GM12864 (cell line): ENCODE measurements at regions not wholly inside any gene's neighbourhood (a gene's known extent, or its start where the extent isn't known, plus 50 kb on each side); places are given as distances from the start of the nearest gene placed in this dataset.

Source experiments
- DNase-seq: peaks from one replicate; pipeline ENCODE4 v3.0.0-alpha.2; 2011; ENCODE audit warnings: low read depth
- H3K4me3 ChIP-seq: 2 replicates; pipeline ENCODE4 v1.5.1; 2011; ENCODE audit warnings: mild to moderate bottlenecking, low read depth, low read length, control low read depth
- CTCF ChIP-seq: IDR thresholded peaks from 2 replicates; pipeline ENCODE4 v1.5.1; 2011; ENCODE audit warnings: low read depth, mild to moderate bottlenecking, moderate library complexity, low read length, control low read depth, inconsistent platforms; ENCODE audit errors: missing control alignments

- no peak for TF ChIP-seq CTCF
- DNase-seq = no peak
- H3K4me3 ChIP-seq = no peak overlapping the region
Observed at GRCh38 chr3:168983046-168983445, 680.5 kb downstream of the MECOM start.

GRCh38 chr3:168981396-168981795 lies 682.1 kb downstream of the MECOM start:
- DNase-seq = no peak
- TF ChIP-seq CTCF = no peak
- H3K4me3 ChIP-seq = no peak overlapping the region

- H3K4me3 ChIP-seq = no peak overlapping the region
- no peak for DNase-seq
- TF ChIP-seq CTCF = no peak
Observed at GRCh38 chr3:168977716-168978374, 685.7 kb downstream of the MECOM start.

GRCh38 chr3:168976969-168977368 lies 686.5 kb downstream of the MECOM start:
- TF ChIP-seq CTCF = no peak
- DNase-seq = no peak
- H3K4me3 ChIP-seq = no peak overlapping the region

- TF ChIP-seq CTCF = no peak
- H3K4me3 ChIP-seq = no peak overlapping the region
- DNase-seq = no peak
Observed at GRCh38 chr3:168975576-168975975, 687.9 kb downstream of the MECOM start.

- no peak for DNase-seq
- no peak overlapping the region for H3K4me3 ChIP-seq
- no peak for TF ChIP-seq CTCF
Observed at GRCh38 chr3:168974617-168975403, 688.7 kb downstream of the MECOM start.

GRCh38 chr3:168973897-168974296 lies 689.6 kb downstream of the MECOM start:
- DNase-seq = no peak
- no peak for TF ChIP-seq CTCF

More at GRCh38 chr3:168973897-168974296, 689.6 kb downstream of the MECOM start:
- no peak overlapping the region for H3K4me3 ChIP-seq
